NOMO-1 (cell line): ENCODE measurements at regions not wholly inside any gene's neighbourhood (a gene's known extent, or its start where the extent isn't known, plus 50 kb on each side); places are given as distances from the start of the nearest gene placed in this dataset.
"Not testable (repeated sequence)": the region's sequence is repeated elsewhere in the genome, so short reads cannot be mapped to it uniquely, and the experiment has no call there.

Experiments
- DNase-seq, 2 experiments: peaks; one replicate each; lab custom pipeline; 2025; ENCODE audit not compliant: unreplicated experiment in 2 of 2; lab: John Stamatoyannopoulos, UW

- DNase-seq: not testable (repeated sequence)
Measured at GRCh38 chr17:20387549-20387948, 79.8 kb downstream of the LGALS9B start.

DNA sequence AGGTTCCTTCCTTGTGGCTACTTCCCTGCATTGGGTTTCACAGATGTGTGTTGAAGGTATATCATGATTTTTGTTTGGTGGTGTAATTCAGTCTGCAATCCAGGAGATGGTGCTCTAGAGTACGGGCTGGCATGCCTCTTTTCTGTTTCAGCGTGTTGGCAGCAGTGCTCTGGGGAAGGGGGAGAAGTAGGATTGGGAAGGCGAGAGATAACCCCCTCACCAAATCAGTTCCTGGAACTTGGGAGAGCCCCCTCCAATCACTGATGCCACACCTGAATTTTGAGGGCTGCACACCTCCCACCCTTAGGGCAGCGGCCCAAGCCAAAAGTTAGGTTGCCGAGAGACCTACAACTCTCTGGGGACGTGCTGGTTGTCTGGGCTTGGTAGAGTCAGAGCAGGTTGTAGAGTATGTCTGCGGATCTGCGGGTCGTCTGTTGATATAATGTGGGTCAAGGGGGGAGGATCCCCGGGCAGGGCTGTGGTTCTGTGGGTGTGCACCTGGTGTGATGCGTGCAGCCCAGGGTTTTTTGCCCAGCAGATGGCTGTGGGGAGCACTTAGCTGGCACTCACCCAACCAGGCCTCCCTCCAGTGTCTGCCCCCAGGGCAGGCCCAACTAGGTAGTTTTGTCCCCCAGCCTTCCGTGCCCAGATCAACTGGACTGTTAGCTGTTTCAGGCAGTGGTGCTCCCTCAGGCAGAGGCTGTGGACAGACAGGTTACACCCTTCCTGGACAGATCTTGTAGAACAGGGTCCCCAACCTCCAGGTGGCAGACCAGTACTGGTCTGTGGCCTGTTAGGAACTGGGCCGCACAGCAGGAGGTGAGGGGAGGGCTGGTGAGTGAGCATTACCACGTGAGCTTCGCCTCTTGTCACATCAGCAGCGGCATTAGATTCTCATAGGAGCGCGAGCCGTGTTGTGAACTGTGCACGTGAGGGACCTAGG lies 85.7 kb downstream of the LGALS9B start:
- DNase-seq: peak; percentile 28 to 60

DNA sequence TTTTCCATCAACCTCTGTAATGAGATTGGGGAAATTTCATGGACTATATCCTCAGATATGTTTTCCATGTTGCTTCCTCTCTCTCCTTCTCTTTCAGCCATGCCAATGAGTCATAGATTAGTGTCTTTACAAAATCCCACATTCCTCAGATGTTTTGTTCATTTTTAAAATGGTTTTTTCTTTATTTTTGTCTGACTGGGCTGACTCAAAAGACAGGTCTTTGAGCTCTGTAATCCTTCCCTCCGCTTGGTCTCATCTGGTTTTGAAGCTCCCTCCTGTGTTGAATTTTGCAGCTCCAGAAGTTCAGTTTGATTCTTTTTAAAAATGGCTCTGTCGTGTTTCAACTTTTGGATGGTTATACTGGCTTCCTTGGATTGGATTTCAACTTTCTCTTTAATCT lies 86.7 kb downstream of the LGALS9B start:
- not testable (repeated sequence) for DNase-seq

- DNase-seq: not testable (repeated sequence)
Measured at GRCh38 chr17:20379251-20379650, 88.1 kb downstream of the LGALS9B start.

GRCh38 chr17:20376642-20377041 lies 90.7 kb downstream of the LGALS9B start:
- DNase-seq: not testable (repeated sequence)

DNA sequence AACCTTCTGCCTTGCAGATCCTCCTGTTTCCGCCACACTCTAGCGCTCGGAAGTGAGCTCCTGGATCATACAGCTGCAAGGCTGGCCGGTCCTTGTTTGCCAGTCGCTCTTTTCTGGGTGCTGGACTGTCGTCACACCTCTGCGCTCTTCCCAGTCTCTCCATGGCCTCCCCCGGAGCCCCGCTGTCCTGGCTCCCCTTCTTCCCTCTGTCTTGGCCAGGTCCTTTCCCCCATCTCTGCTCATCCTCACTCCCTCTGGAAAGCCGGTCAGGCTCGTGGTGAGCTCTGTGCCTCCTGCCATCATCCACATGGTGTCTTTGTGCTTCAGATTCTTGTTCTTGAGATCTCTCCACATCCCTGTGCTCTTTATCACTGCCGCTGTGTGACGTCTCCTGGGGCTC lies 91.6 kb downstream of the LGALS9B start:
- DNase-seq: not testable (repeated sequence)
